Peyer's patch (tissue), 4 donors: ENCODE measurements at regions not wholly inside any gene's neighbourhood (a gene's known extent, or its start where the extent isn't known, plus 50 kb on each side); places are given as distances from the start of the nearest gene placed in this dataset.

Experiments
- CTCF ChIP-seq, 6 experiments: fragments of 450-650 bp in 4 of 6; fragments of 200-600 bp in 2 of 6; sonication (generic) in 1 of 6; IDR thresholded peaks; one replicate each; pipeline ENCODE4 v1.5.1; 2017 to 2019; ENCODE audit warnings: antibody characterized with exemption in 6 of 6, mild to moderate bottlenecking in 3 of 6, moderate library complexity in 1 of 6
- POLR2A ChIP-seq, 2 donors: fragments of 450-650 bp; IDR thresholded peaks; one replicate each; pipeline ENCODE4 v1.5.1; 2017; ENCODE audit warnings: antibody characterized with exemption in 2 of 2, mild to moderate bottlenecking in 2 of 2, moderate library complexity in 2 of 2

- TF ChIP-seq CTCF (IDR thresholded peaks at IDR 0.05) (no peak), POLR2A (IDR thresholded peaks at IDR 0.05) (no peak)
These were observed 165.1 kb upstream of the AFDN start for GRCh38 chr6:167661552-167662044.
